ENCODE measurements at regions not wholly inside any gene's neighbourhood (a gene's known extent, or its start where the extent isn't known, plus 50 kb on each side); places are given as distances from the start of the nearest gene placed in this dataset.

GRCh38 chr20:6533761-6534479, 233.6 kb upstream of the BMP2 start:
- H3K27me3 ChIP-seq (ENCODE audit: control insufficient read depth, insufficient read depth, low read length) = no peaks in the 10 kb centered on the region
- H3K9me3 ChIP-seq (ENCODE audit: control insufficient read depth, insufficient read depth, low read length) = no peaks in the 10 kb centered on the region
- no peak overlapping the region for H3K27ac ChIP-seq (ENCODE audit: low read length)
- H3K9me3 Mint-ChIP-seq = peaks cover 2 to 3% of the 10 kb centered on the region in 2 donors
- no peaks in the 10 kb centered on the region for H3K4me1 Mint-ChIP-seq
- H3K27me3 Mint-ChIP-seq (ENCODE audit: low read depth in 2 of 2) = peaks cover 0 to 5% of the 10 kb centered on the region in 2 donors
- no peak for DNase-seq
- WGBS (ENCODE audit: insufficient coverage) = 89% methylated on average over 17 of the region's 17 CpGs
- ATAC-seq = no peak
- H3K36me3 ChIP-seq (ENCODE audit: control insufficient read depth, insufficient read depth, low read length) = no peaks in the 10 kb centered on the region
- no peaks in the 10 kb centered on the region for H3K4me1 ChIP-seq (ENCODE audit: control insufficient read depth, insufficient read depth, low read length)
- no peak overlapping the region for H3K4me3 ChIP-seq (ENCODE audit: low read length)
- intact Hi-C loops (cut with micrococcal nuclease) = no loop called here
- no peaks in the 10 kb centered on the region for H3K36me3 Mint-ChIP-seq
- no peak overlapping the region for H3K4me3 Mint-ChIP-seq
- no peak overlapping the region for H3K27ac Mint-ChIP-seq
- TF ChIP-seq CTCF (IDR thresholded peaks at IDR 0.05) = no peak

GRCh38 chr20:6533351-6533750, 234.1 kb upstream of the BMP2 start:
- Mint-ChIP-seq H3K36me3 (no peaks in the 10 kb centered on the region), H3K27ac (no peak overlapping the region), H3K4me1 (no peaks in the 10 kb centered on the region), H3K9me3 (peaks cover 1 to 2% of the 10 kb centered on the region in 2 donors), H3K27me3 (ENCODE audit: low read depth in 2 of 2) (peaks cover 0 to 4% of the 10 kb centered on the region in 2 donors), H3K4me3 (no peak overlapping the region)
- H3K27me3 ChIP-seq (ENCODE audit: control insufficient read depth, insufficient read depth, low read length) = no peaks in the 10 kb centered on the region
- 65% methylated on average over 2 of the region's 2 CpGs for WGBS (ENCODE audit: insufficient coverage)
- H3K4me1 ChIP-seq (ENCODE audit: control insufficient read depth, insufficient read depth, low read length) = no peaks in the 10 kb centered on the region
- no peaks in the 10 kb centered on the region for H3K36me3 ChIP-seq (ENCODE audit: control insufficient read depth, insufficient read depth, low read length)
- DNase-seq (no peak), ATAC-seq (no peak)
- H3K4me3 ChIP-seq (ENCODE audit: low read length) = no peak overlapping the region
- intact Hi-C loops (cut with micrococcal nuclease) = no loop called here
- TF ChIP-seq CTCF (IDR thresholded peaks at IDR 0.05) = no peak
- no peak overlapping the region for H3K27ac ChIP-seq (ENCODE audit: low read length)
- no peaks in the 10 kb centered on the region for H3K9me3 ChIP-seq (ENCODE audit: control insufficient read depth, insufficient read depth, low read length)

GRCh38 chr20:6530779-6531315, 236.6 kb upstream of the BMP2 start:
- no peaks in the 10 kb centered on the region for H3K27me3 ChIP-seq (ENCODE audit: control insufficient read depth, insufficient read depth, low read length)
- no peaks in the 10 kb centered on the region for H3K36me3 ChIP-seq (ENCODE audit: control insufficient read depth, insufficient read depth, low read length)
- DNase-seq (no peak), ATAC-seq (no peak)
- Mint-ChIP-seq H3K4me3 (no peak overlapping the region), H3K27ac (no peak overlapping the region), H3K9me3 (peaks cover 0 to 2% of the 10 kb centered on the region in 2 donors), H3K27me3 (ENCODE audit: low read depth in 2 of 2) (peaks cover 0 to 3% of the 10 kb centered on the region in 2 donors), H3K36me3 (no peaks in the 10 kb centered on the region), H3K4me1 (no peaks in the 10 kb centered on the region)
- H3K27ac ChIP-seq (ENCODE audit: low read length) = no peak overlapping the region
- no peak overlapping the region for H3K4me3 ChIP-seq (ENCODE audit: low read length)
- 92% methylated on average over 2 of the region's 3 CpGs for WGBS (ENCODE audit: insufficient coverage)
- H3K4me1 ChIP-seq (ENCODE audit: control insufficient read depth, insufficient read depth, low read length) = no peaks in the 10 kb centered on the region
- TF ChIP-seq CTCF (IDR thresholded peaks at IDR 0.05) = no peak
- H3K9me3 ChIP-seq (ENCODE audit: control insufficient read depth, insufficient read depth, low read length) = no peaks in the 10 kb centered on the region
- intact Hi-C loops (cut with micrococcal nuclease) = no loop called here

- H3K9me3 Mint-ChIP-seq = peaks cover 0 to 2% of the 10 kb centered on the region in 2 donors
- Histone ChIP-seq H3K36me3 (ENCODE audit: control insufficient read depth, insufficient read depth, low read length) (no peaks in the 10 kb centered on the region), H3K27ac (ENCODE audit: low read length) (no peak overlapping the region), H3K4me3 (ENCODE audit: low read length) (no peak overlapping the region), H3K27me3 (ENCODE audit: control insufficient read depth, insufficient read depth, low read length) (no peaks in the 10 kb centered on the region), H3K4me1 (ENCODE audit: control insufficient read depth, insufficient read depth, low read length) (no peaks in the 10 kb centered on the region), H3K9me3 (ENCODE audit: control insufficient read depth, insufficient read depth, low read length) (peaks cover 2% of the 10 kb centered on the region)
- intact Hi-C loops (cut with micrococcal nuclease) = no loop called here
- DNase-seq (no peak), ATAC-seq (no peak)
- TF ChIP-seq CTCF (IDR thresholded peaks at IDR 0.05) = no peak
- peaks cover 0 to 3% of the 10 kb centered on the region in 2 donors for H3K27me3 Mint-ChIP-seq (ENCODE audit: low read depth in 2 of 2)
- no peak overlapping the region for H3K4me3 Mint-ChIP-seq
- H3K36me3 Mint-ChIP-seq = no peaks in the 10 kb centered on the region
- no peak overlapping the region for H3K27ac Mint-ChIP-seq
- H3K4me1 Mint-ChIP-seq = no peaks in the 10 kb centered on the region
Observed at GRCh38 chr20:6530254-6530653, 237.2 kb upstream of the BMP2 start.

All from natural killer cell (primary cell).